ENCODE measurements at regions not wholly inside any gene's neighbourhood (a gene's known extent, or its start where the extent isn't known, plus 50 kb on each side); places are given as distances from the start of the nearest gene placed in this dataset.

DNA sequence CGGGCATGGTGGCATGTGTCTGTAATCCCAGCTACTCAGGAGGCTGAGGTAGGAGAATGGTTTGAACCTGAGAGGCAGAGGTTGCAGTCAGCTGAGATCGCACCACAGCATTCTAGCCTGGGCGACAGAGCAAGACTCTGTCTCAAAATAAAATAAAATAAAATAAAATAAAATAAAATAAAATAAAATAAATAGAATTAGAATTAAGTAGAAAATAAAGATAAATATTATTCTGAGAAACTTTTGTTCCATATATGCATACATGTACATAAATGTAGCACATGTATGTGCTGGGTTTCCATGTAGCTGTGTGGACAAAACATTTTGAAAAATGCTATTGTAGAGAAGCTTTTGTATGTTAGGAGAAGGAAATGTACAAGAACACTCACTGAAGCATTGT is 129.4 kb upstream of the VLDLR start:
- Histone ChIP-seq H3K79me2 (ENCODE audit: control insufficient read depth, insufficient read depth, low read length) (no peaks in the 10 kb centered on the region), H4K20me1 (ENCODE audit: control insufficient read depth, extremely low read depth, insufficient read depth, low read length) (no peaks in the 10 kb centered on the region)

DNA sequence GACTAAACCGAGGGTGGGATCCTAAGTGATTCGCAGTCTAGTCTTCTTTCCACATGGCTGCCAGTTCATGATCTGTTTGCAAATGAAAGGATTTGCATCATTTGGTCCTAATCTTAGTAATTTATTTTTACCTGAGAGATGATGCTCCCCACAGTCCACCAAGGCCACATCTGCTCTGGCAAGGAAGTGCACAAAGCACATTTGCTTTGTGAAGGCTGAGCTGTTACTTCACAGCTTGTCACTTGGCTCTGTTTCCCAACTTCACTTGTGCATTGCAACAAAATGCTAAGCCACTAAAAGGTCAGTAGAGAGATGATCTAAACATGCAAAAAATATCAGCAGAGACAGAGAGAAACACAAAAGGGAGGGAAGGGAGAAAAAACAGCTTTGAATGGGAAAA is 128.5 kb upstream of the VLDLR start:
- H3K4me3 ChIP-seq (replicated peaks in 1 of 4; ENCODE audit: control extremely low read depth in 1 of 4, insufficient read depth in 1 of 4, low read depth in 3 of 4, low read length in 4 of 4) = no peak overlapping the region
- H4K20me1 ChIP-seq (ENCODE audit: control insufficient read depth, extremely low read depth, insufficient read depth, low read length) = no peaks in the 10 kb centered on the region
- no peak overlapping the region for H3K4me2 ChIP-seq (ENCODE audit: extremely low read depth, insufficient read depth, low read length)
- no peaks in the 10 kb centered on the region for H3K36me3 ChIP-seq (ENCODE audit: control insufficient read depth, insufficient read depth, low read length)
- H2AFZ ChIP-seq (ENCODE audit: low read length) = no peak overlapping the region
- no peak for TF ChIP-seq EZH2 (IDR thresholded peaks at IDR 0.05; ENCODE audit: low read length, missing control alignments)
- no peak for TF ChIP-seq CTCF (conservative IDR thresholded peaks at IDR 0.05 in 1 of 2, IDR thresholded peaks at IDR 0.05 in 1 of 2; ENCODE audit: low read depth in 1 of 2, low read length in 2 of 2)
- no peaks in the 10 kb centered on the region for H3K27me3 ChIP-seq (ENCODE audit: control insufficient read depth, insufficient read depth, low read length)
- H3K9ac ChIP-seq (ENCODE audit: insufficient read depth, low read length) = no peak overlapping the region
- no peaks in the 10 kb centered on the region for H3K4me1 ChIP-seq (ENCODE audit: control insufficient read depth, extremely low read depth, insufficient read depth, low read length)
- H3K9me3 ChIP-seq (ENCODE audit: control insufficient read depth, insufficient read depth, low read depth, low read length) = no peaks in the 10 kb centered on the region
- H3K79me2 ChIP-seq (ENCODE audit: control insufficient read depth, insufficient read depth, low read length) = no peaks in the 10 kb centered on the region
- H3K27ac ChIP-seq (ENCODE audit: insufficient read depth, low read length) = no peak overlapping the region
- DNase-seq (ENCODE audit: low read depth in 2 of 2) = peak; percentile 34 to 82

More for the DNA sequence above, 129.4 kb upstream of the VLDLR start:
- Histone ChIP-seq H3K36me3 (ENCODE audit: control insufficient read depth, insufficient read depth, low read length) (no peaks in the 10 kb centered on the region), H3K4me3 (replicated peaks in 1 of 4; ENCODE audit: control extremely low read depth in 1 of 4, insufficient read depth in 1 of 4, low read depth in 3 of 4, low read length in 4 of 4) (no peak overlapping the region), H2AFZ (ENCODE audit: low read length) (no peak overlapping the region), H3K9me3 (ENCODE audit: control insufficient read depth, insufficient read depth, low read depth, low read length) (no peaks in the 10 kb centered on the region), H3K27me3 (ENCODE audit: control insufficient read depth, insufficient read depth, low read length) (no peaks in the 10 kb centered on the region), H3K9ac (ENCODE audit: insufficient read depth, low read length) (no peak overlapping the region), H3K4me1 (ENCODE audit: control insufficient read depth, extremely low read depth, insufficient read depth, low read length) (no peaks in the 10 kb centered on the region), H3K4me2 (ENCODE audit: extremely low read depth, insufficient read depth, low read length) (no peak overlapping the region), H3K27ac (ENCODE audit: insufficient read depth, low read length) (no peak overlapping the region)
- no peak for TF ChIP-seq EZH2 (IDR thresholded peaks at IDR 0.05; ENCODE audit: low read length, missing control alignments)
- TF ChIP-seq CTCF (conservative IDR thresholded peaks at IDR 0.05 in 1 of 2, IDR thresholded peaks at IDR 0.05 in 1 of 2; ENCODE audit: low read depth in 1 of 2, low read length in 2 of 2) = no peak
- no peak for DNase-seq (ENCODE audit: low read depth in 2 of 2)

- no peaks in the 10 kb centered on the region for H3K79me2 ChIP-seq (ENCODE audit: control insufficient read depth, insufficient read depth, low read length)
- no peaks in the 10 kb centered on the region for H3K36me3 ChIP-seq (ENCODE audit: control insufficient read depth, insufficient read depth, low read length)
- TF ChIP-seq EZH2 (IDR thresholded peaks at IDR 0.05; ENCODE audit: low read length, missing control alignments) (no peak), CTCF (conservative IDR thresholded peaks at IDR 0.05 in 1 of 2, IDR thresholded peaks at IDR 0.05 in 1 of 2; ENCODE audit: low read depth in 1 of 2, low read length in 2 of 2) (no peak)
- H3K9ac ChIP-seq (ENCODE audit: insufficient read depth, low read length) = no peak overlapping the region
- no peak overlapping the region for H3K4me3 ChIP-seq (replicated peaks in 1 of 4; ENCODE audit: control extremely low read depth in 1 of 4, insufficient read depth in 1 of 4, low read depth in 3 of 4, low read length in 4 of 4)
- no peaks in the 10 kb centered on the region for H4K20me1 ChIP-seq (ENCODE audit: control insufficient read depth, extremely low read depth, insufficient read depth, low read length)
- H2AFZ ChIP-seq (ENCODE audit: low read length) = no peak overlapping the region
- peak in 1 of 2 donors; percentile 9 for DNase-seq (ENCODE audit: low read depth in 2 of 2)
- H3K27ac ChIP-seq (ENCODE audit: insufficient read depth, low read length) = no peak overlapping the region
- H3K27me3 ChIP-seq (ENCODE audit: control insufficient read depth, insufficient read depth, low read length) = no peaks in the 10 kb centered on the region
- H3K9me3 ChIP-seq (ENCODE audit: control insufficient read depth, insufficient read depth, low read depth, low read length) = no peaks in the 10 kb centered on the region
- no peaks in the 10 kb centered on the region for H3K4me1 ChIP-seq (ENCODE audit: control insufficient read depth, extremely low read depth, insufficient read depth, low read length)
- H3K4me2 ChIP-seq (ENCODE audit: extremely low read depth, insufficient read depth, low read length) = no peak overlapping the region
Observed at GRCh38 chr9:2493529-2493928, 128.1 kb upstream of the VLDLR start.

All from fibroblast of lung (primary cell).